Natural killer cell (primary cell): ENCODE measurements at regions not wholly inside any gene's neighbourhood (a gene's known extent, or its start where the extent isn't known, plus 50 kb on each side); places are given as distances from the start of the nearest gene placed in this dataset.

Experiments used
- ATAC-seq, 3 donors: fragments of 150-1000 bp in 2 of 3; fragments of 200-7000 bp in 1 of 3; cut with Tn5 transposase; 1 replicate in 1 of 3; 2 replicates in 2 of 3; pipeline ENCODE4 v1.10.0; 2021; ENCODE audit warnings: mild to moderate bottlenecking in 2 of 3, moderate library complexity in 2 of 3
- DNase-seq, 2 donors: peaks; one replicate each; pipeline versions ENCODE4 v3.0.0 to v3.0.0-alpha.2; 2013 to 2021; ENCODE audit warnings: mixed read lengths in 1 of 2
- H3K27ac ChIP-seq: one replicate; pipeline ENCODE4 v1.5.1; 2013; ENCODE audit warnings: mild to moderate bottlenecking, low read length
- H3K27me3 ChIP-seq: one replicate; pipeline ENCODE4 v1.6.1; 2013; ENCODE audit warnings: low read length; ENCODE audit not compliant: control insufficient read depth, insufficient read depth
- H3K36me3 ChIP-seq: one replicate; pipeline ENCODE4 v1.6.1; 2013; ENCODE audit warnings: low read length; ENCODE audit not compliant: control insufficient read depth, insufficient read depth
- H3K4me1 ChIP-seq: one replicate; pipeline ENCODE4 v1.6.1; 2013; ENCODE audit warnings: low read length; ENCODE audit not compliant: control insufficient read depth, insufficient read depth
- H3K4me3 ChIP-seq: one replicate; pipeline ENCODE4 v1.5.1; 2013; ENCODE audit warnings: low read length
- H3K9me3 ChIP-seq: one replicate; pipeline ENCODE4 v1.6.1; 2013; ENCODE audit warnings: low read length; ENCODE audit not compliant: control insufficient read depth, insufficient read depth
- H3K27ac Mint-ChIP-seq, 2 donors: one replicate each; pipeline ENCODE4 v1.8.0; 2022; ENCODE audit warnings: mild to moderate bottlenecking in 2 of 2, mixed read lengths in 2 of 2, moderate library complexity in 1 of 2
- H3K27me3 Mint-ChIP-seq, 2 donors: one replicate each; pipeline ENCODE4 v1.8.0; 2022; ENCODE audit warnings: low read depth in 2 of 2, mixed read lengths in 2 of 2
- H3K36me3 Mint-ChIP-seq: one replicate; pipeline ENCODE4 v1.8.0; 2022; ENCODE audit warnings: mixed read lengths
- H3K4me1 Mint-ChIP-seq, 2 donors: one replicate each; pipeline ENCODE4 v1.8.0; 2022; ENCODE audit warnings: mixed read lengths in 2 of 2
- H3K4me3 Mint-ChIP-seq: one replicate; pipeline ENCODE4 v1.8.0; 2022; ENCODE audit warnings: mild to moderate bottlenecking, moderate library complexity, mixed read lengths
- H3K9me3 Mint-ChIP-seq, 2 donors: one replicate each; pipeline ENCODE4 v1.8.0; 2022; ENCODE audit warnings: mixed read lengths in 2 of 2
- CTCF ChIP-seq: fragments of 200-600 bp; IDR thresholded peaks from one replicate; pipeline ENCODE4 v1.8.0; 2022; ENCODE audit warnings: antibody characterized with exemption
- WGBS: methylation state at CpG from one replicate; pipeline ENCODE4 v1.1.7; 2013; ENCODE audit warnings: missing lambda C conversion rate; ENCODE audit not compliant: insufficient coverage; 5-methylcytosine and 5-hydroxymethylcytosine counted together
- intact Hi-C: fragments of 100-400 bp; cut with micrococcal nuclease; formaldehyde crosslinking; loops from one replicate; pipeline ENCODE4 v1.14.2; 2022

DNA sequence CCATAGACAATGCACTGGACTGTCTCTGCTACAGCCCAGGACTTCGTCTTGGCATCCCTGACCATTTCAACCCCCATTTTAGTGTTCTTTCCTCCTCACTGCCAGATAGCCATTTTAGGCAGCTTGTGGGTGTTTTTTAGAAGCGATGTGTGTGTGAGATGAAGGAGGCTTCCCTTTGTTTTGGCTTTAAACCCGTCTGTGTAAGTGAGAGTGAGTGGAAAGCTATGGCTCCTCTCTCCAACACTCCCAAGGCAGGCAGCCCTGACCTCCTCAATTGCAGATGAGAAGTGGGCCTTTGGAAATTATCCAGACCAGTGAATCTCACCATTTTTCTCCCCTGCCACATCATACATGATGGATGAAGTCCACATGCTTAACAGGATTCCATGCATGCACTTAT lies 70.3 kb upstream of the PGBD5 start:
- intact Hi-C loops = no loop called here
- Mint-ChIP-seq H3K4me3 (no peak overlapping the region), H3K9me3 (no peaks in the 10 kb centered on the region), H3K4me1 (no peaks in the 10 kb centered on the region), H3K27me3 (peaks cover 12 to 19% of the 10 kb centered on the region in 2 donors), H3K36me3 (no peaks in the 10 kb centered on the region), H3K27ac (no peak overlapping the region)
- Histone ChIP-seq H3K27me3 (no peaks in the 10 kb centered on the region), H3K27ac (no peak overlapping the region), H3K4me1 (no peaks in the 10 kb centered on the region), H3K9me3 (no peaks in the 10 kb centered on the region), H3K4me3 (no peak overlapping the region), H3K36me3 (no peaks in the 10 kb centered on the region)
- DNase-seq = no peak
- no peak for ATAC-seq
- TF ChIP-seq CTCF = no peak
- 63% methylated on average over 1 of the region's 3 CpGs for WGBS

DNA sequence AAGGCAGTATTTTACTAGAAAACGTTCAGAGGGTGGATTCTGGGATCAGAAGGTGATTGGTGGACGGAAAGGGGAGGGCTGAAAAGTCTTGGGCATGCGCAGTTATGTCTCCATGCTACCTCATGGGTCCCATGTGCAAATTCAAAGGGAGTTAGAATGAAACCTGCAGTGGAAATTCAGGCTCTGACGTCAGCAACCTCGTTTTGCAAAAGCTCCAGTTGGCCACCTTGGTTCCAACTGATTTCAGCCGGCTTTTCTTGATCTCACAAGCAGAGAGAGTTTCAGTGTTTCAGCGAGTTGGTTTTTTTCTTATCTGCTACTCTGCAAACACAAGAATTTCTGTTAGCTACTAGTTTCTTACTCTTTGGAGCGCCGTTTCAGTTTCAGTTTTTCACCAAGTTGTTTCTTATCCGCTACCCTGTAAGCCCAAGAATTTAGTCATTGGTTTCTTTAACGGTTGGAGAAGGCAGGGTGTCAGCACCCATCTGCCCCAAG lies 69.8 kb upstream of the PGBD5 start:
- Histone ChIP-seq H3K27me3 (no peaks in the 10 kb centered on the region), H3K9me3 (no peaks in the 10 kb centered on the region), H3K4me3 (no peak overlapping the region), H3K36me3 (no peaks in the 10 kb centered on the region), H3K4me1 (no peaks in the 10 kb centered on the region), H3K27ac (no peak overlapping the region)
- Mint-ChIP-seq H3K27ac (no peak overlapping the region), H3K27me3 (peaks cover 12 to 19% of the 10 kb centered on the region in 2 donors), H3K4me3 (no peak overlapping the region), H3K9me3 (no peaks in the 10 kb centered on the region), H3K4me1 (no peaks in the 10 kb centered on the region), H3K36me3 (no peaks in the 10 kb centered on the region)
- 80% methylated on average over 11 of the region's 11 CpGs for WGBS
- intact Hi-C loops = no loop called here
- DNase-seq (no peak), ATAC-seq (no peak)
- TF ChIP-seq CTCF = no peak

- DNase-seq (no peak), ATAC-seq (no peak)
- Mint-ChIP-seq H3K9me3 (no peaks in the 10 kb centered on the region), H3K4me3 (no peak overlapping the region), H3K27ac (no peak overlapping the region), H3K27me3 (peaks cover 9 to 22% of the 10 kb centered on the region in 2 donors), H3K36me3 (no peaks in the 10 kb centered on the region), H3K4me1 (no peaks in the 10 kb centered on the region)
- Histone ChIP-seq H3K4me1 (no peaks in the 10 kb centered on the region), H3K36me3 (no peaks in the 10 kb centered on the region), H3K27ac (no peak overlapping the region), H3K27me3 (no peaks in the 10 kb centered on the region), H3K4me3 (no peak overlapping the region), H3K9me3 (no peaks in the 10 kb centered on the region)
- intact Hi-C loops = no loop called here
- no peak for TF ChIP-seq CTCF
- 87% methylated on average over 4 of the region's 4 CpGs for WGBS
These were observed 68.9 kb upstream of the PGBD5 start for GRCh38 chr1:230495076-230495475.

- Histone ChIP-seq H3K4me1 (no peaks in the 10 kb centered on the region), H3K27me3 (no peaks in the 10 kb centered on the region), H3K36me3 (no peaks in the 10 kb centered on the region), H3K27ac (no peak overlapping the region), H3K9me3 (no peaks in the 10 kb centered on the region), H3K4me3 (no peak overlapping the region)
- Mint-ChIP-seq H3K9me3 (no peaks in the 10 kb centered on the region), H3K36me3 (no peaks in the 10 kb centered on the region), H3K4me1 (no peaks in the 10 kb centered on the region), H3K4me3 (no peak overlapping the region), H3K27ac (no peak overlapping the region), H3K27me3 (peaks cover 9 to 23% of the 10 kb centered on the region in 2 donors)
- no peak for DNase-seq
- TF ChIP-seq CTCF = no peak
- WGBS = no CpG with 5 or more reads among the region's 1 CpG
- no peak for ATAC-seq
- intact Hi-C loops = no loop called here
These were observed 68.4 kb upstream of the PGBD5 start for GRCh38 chr1:230494514-230494913.
